ENCODE measurements at regions not wholly inside any gene's neighbourhood (a gene's known extent, or its start where the extent isn't known, plus 50 kb on each side); places are given as distances from the start of the nearest gene placed in this dataset.

- no peak for DNase-seq
- TF ChIP-seq, protein P1, sequence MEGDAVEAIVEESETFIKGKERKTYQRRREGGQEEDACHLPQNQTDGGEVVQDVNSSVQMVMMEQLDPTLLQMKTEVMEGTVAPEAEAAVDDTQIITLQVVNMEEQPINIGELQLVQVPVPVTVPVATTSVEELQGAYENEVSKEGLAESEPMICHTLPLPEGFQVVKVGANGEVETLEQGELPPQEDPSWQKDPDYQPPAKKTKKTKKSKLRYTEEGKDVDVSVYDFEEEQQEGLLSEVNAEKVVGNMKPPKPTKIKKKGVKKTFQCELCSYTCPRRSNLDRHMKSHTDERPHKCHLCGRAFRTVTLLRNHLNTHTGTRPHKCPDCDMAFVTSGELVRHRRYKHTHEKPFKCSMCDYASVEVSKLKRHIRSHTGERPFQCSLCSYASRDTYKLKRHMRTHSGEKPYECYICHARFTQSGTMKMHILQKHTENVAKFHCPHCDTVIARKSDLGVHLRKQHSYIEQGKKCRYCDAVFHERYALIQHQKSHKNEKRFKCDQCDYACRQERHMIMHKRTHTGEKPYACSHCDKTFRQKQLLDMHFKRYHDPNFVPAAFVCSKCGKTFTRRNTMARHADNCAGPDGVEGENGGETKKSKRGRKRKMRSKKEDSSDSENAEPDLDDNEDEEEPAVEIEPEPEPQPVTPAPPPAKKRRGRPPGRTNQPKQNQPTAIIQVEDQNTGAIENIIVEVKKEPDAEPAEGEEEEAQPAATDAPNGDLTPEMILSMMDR (IDR thresholded peaks at IDR 0.05; ENCODE audit: partially characterized antibody, unreplicated experiment): no peak
- H3K27me3 Mint-ChIP-seq (ENCODE audit: unreplicated experiment): peaks cover 7% of the 10 kb centered on the region
- H3K27ac Mint-ChIP-seq (ENCODE audit: unreplicated experiment): peak overlapping the region; percentile 49
- H3K4me3 Mint-ChIP-seq (ENCODE audit: unreplicated experiment): no peak overlapping the region
- no peaks in the 10 kb centered on the region for H3K36me3 Mint-ChIP-seq (ENCODE audit: unreplicated experiment)
- peaks cover 71% of the 10 kb centered on the region for H3K4me1 Mint-ChIP-seq (ENCODE audit: low read depth, unreplicated experiment)
- peaks cover 3% of the 10 kb centered on the region for H3K9me3 Mint-ChIP-seq (ENCODE audit: unreplicated experiment)
Observed at GRCh38 chr16:51755577-51756355, 604.7 kb upstream of the SALL1 start.

- H3K27me3 Mint-ChIP-seq (ENCODE audit: unreplicated experiment): peaks cover 7% of the 10 kb centered on the region
- H3K9me3 Mint-ChIP-seq (ENCODE audit: unreplicated experiment): peaks cover 3% of the 10 kb centered on the region
- no peak for DNase-seq
- TF ChIP-seq, protein P1 (IDR thresholded peaks at IDR 0.05; ENCODE audit: partially characterized antibody, unreplicated experiment): no peak
- H3K4me3 Mint-ChIP-seq (ENCODE audit: unreplicated experiment): no peak overlapping the region
- no peak overlapping the region for H3K27ac Mint-ChIP-seq (ENCODE audit: unreplicated experiment)
- H3K4me1 Mint-ChIP-seq (ENCODE audit: low read depth, unreplicated experiment): peaks cover 68% of the 10 kb centered on the region
- H3K36me3 Mint-ChIP-seq (ENCODE audit: unreplicated experiment): no peaks in the 10 kb centered on the region
Observed at GRCh38 chr16:51755039-51755501, 604.0 kb upstream of the SALL1 start.

DNA sequence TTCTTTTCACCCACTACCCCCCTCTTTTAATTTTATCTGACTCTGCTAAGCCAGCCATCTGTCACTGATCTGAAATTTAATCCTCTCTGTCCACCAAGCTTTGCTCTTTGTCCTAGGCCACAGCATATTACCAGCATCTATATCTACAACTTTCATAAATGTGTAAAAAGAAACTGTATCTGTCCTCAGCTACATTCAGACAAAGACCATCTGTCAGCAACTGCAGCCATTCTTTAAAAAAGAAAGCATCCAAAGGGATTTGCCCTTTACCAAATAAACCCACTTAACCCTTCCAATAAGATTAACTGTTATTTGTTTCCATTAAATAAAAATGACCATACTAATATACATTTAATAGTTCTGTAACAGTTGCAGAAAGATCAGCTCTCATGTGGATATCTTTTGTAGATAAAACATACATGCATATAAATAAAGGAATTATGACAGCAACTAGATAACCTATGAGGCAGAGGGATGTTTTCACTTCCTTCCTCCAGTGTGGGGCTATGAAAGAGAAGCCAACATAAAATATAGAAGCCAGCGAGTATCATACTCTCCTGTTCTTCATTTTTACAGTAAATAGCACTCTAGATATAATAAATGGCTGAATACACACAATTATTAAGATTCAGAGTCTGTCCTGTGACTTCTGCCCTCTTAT, 602.5 kb upstream of the SALL1 start:
- Mint-ChIP-seq H3K36me3 (ENCODE audit: unreplicated experiment) (no peaks in the 10 kb centered on the region), H3K9me3 (ENCODE audit: unreplicated experiment) (peaks cover 3% of the 10 kb centered on the region), H3K4me3 (ENCODE audit: unreplicated experiment) (peak overlapping the region; percentile 77), H3K27ac (ENCODE audit: unreplicated experiment) (peak overlapping the region; percentile 98), H3K4me1 (ENCODE audit: low read depth, unreplicated experiment) (peaks cover 58% of the 10 kb centered on the region), H3K27me3 (ENCODE audit: unreplicated experiment) (peaks cover 4% of the 10 kb centered on the region)
- TF ChIP-seq, protein P1 (IDR thresholded peaks at IDR 0.05; ENCODE audit: partially characterized antibody, unreplicated experiment): no peak
- no peak for DNase-seq

DNA sequence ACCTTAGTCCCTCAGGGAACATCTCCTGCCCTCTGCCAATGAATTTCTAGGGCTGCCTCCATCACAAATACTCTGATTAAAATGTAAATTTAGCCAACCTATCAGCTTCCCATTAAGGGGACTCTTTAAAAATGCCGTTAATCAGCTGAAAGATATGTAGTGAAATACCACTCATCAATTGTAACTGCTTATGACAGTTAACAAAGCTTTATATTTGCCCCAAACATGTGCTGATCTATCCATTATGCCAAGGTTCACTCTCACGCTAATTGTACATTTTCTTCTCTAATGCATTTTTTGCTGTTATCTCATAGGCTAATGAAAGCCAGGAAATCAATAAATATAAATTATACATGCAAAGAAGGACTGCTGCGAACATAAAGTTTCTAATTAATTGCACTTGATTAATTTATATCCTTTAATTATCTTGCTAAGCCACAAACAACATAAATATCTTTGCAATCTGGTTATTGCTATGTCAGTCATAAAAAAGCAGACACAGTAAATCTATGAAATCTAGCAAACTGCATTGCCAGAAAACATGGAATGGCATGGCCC, 601.4 kb upstream of the SALL1 start:
- peaks cover 6% of the 10 kb centered on the region for H3K9me3 Mint-ChIP-seq (ENCODE audit: unreplicated experiment)
- peaks cover 60% of the 10 kb centered on the region for H3K4me1 Mint-ChIP-seq (ENCODE audit: low read depth, unreplicated experiment)
- peaks cover 4% of the 10 kb centered on the region for H3K27me3 Mint-ChIP-seq (ENCODE audit: unreplicated experiment)
- H3K36me3 Mint-ChIP-seq (ENCODE audit: unreplicated experiment): no peaks in the 10 kb centered on the region
- peak overlapping the region; percentile 98 for H3K27ac Mint-ChIP-seq (ENCODE audit: unreplicated experiment)
- TF ChIP-seq, protein P1 (IDR thresholded peaks at IDR 0.05; ENCODE audit: partially characterized antibody, unreplicated experiment): no peak
- DNase-seq: no peak
- no peak overlapping the region for H3K4me3 Mint-ChIP-seq (ENCODE audit: unreplicated experiment)

Data from glutamatergic neuron (in vitro differentiated cells).